Fibroblast of lung (primary cell): ENCODE measurements at regions not wholly inside any gene's neighbourhood (a gene's known extent, or its start where the extent isn't known, plus 50 kb on each side); places are given as distances from the start of the nearest gene placed in this dataset.

Experiments
- CTCF ChIP-seq, 2 donors: IDR thresholded peaks in 1 of 2; conservative IDR thresholded peaks in 1 of 2; 1 replicate in 1 of 2; 2 replicates in 1 of 2; pipeline ENCODE4 v1.5.1; 2011 to 2012; ENCODE audit warnings: low read length in 2 of 2, control low read depth in 1 of 2, inconsistent platforms in 1 of 2, low read depth in 1 of 2, mild to moderate bottlenecking in 1 of 2
- EZH2 ChIP-seq: IDR thresholded peaks from 2 replicates; pipeline ENCODE4 v1.5.1; 2012; ENCODE audit warnings: low read length, control low read depth, mild to moderate bottlenecking; ENCODE audit errors: missing control alignments

GRCh38 chr14:86604561-86604960 is 1074.6 kb downstream of the FLRT2 start:
- TF ChIP-seq CTCF (conservative IDR thresholded peaks at IDR 0.05 in 1 of 2, IDR thresholded peaks at IDR 0.05 in 1 of 2; ENCODE audit: low read depth in 1 of 2, low read length in 2 of 2) (no peak), EZH2 (no peak)
